ENCODE measurements at regions not wholly inside any gene's neighbourhood (a gene's known extent, or its start where the extent isn't known, plus 50 kb on each side); places are given as distances from the start of the nearest gene placed in this dataset.

GRCh38 chr2:228527197-228527881, 345.9 kb upstream of the SPHKAP start:
- Histone ChIP-seq H2BK12ac (ENCODE audit: low read length) (no peak overlapping the region), H3K4ac (ENCODE audit: low read depth, low read length) (no peak overlapping the region), H3K4me2 (ENCODE audit: low read length) (no peak overlapping the region), H2AK5ac (ENCODE audit: low read length) (no peak overlapping the region), H3K4me3 (ENCODE audit: low read depth, low read length) (no peak overlapping the region), H2BK5ac (ENCODE audit: low read depth, low read length, poor library complexity) (no peak overlapping the region), H2BK120ac (ENCODE audit: insufficient read depth, low read length, poor library complexity) (no peak overlapping the region), H2AFZ (ENCODE audit: insufficient read depth, low read length, poor library complexity) (no peak overlapping the region), H3K79me1 (ENCODE audit: low read length) (no peaks in the 10 kb centered on the region), H3K27me3 (ENCODE audit: insufficient read depth, low read length) (no peaks in the 10 kb centered on the region), H3K14ac (ENCODE audit: low read length) (no peak overlapping the region), H3K18ac (ENCODE audit: low read length) (no peak overlapping the region), H3K4me1 (ENCODE audit: control insufficient read depth in 1 of 2, insufficient read depth in 2 of 2, low read length in 2 of 2) (no peaks in the 10 kb centered on the region), H4K8ac (ENCODE audit: low read depth, low read length) (no peak overlapping the region), H3K27ac (ENCODE audit: low read depth, low read length) (no peak overlapping the region), H3K79me2 (ENCODE audit: control insufficient read depth, insufficient read depth, low read length, poor library complexity) (no peaks in the 10 kb centered on the region), H4K91ac (ENCODE audit: low read depth, low read length) (no peak overlapping the region), H3K9ac (ENCODE audit: low read length) (no peak overlapping the region), H3K23ac (ENCODE audit: low read length) (no peak overlapping the region), H3K9me3 (ENCODE audit: insufficient read depth, low read depth, low read length) (peaks cover 4% of the 10 kb centered on the region), H3K36me3 (ENCODE audit: control insufficient read depth in 1 of 2, insufficient read depth in 2 of 2, low read length in 2 of 2) (no peaks in the 10 kb centered on the region), H4K12ac (ENCODE audit: low read depth, low read length) (no peak overlapping the region)
- DNase-seq = no peak
- WGBS (ENCODE audit: extremely low coverage, insufficient coverage, insufficient read length) = no CpG with 5 or more reads among the region's 3 CpGs

DNA sequence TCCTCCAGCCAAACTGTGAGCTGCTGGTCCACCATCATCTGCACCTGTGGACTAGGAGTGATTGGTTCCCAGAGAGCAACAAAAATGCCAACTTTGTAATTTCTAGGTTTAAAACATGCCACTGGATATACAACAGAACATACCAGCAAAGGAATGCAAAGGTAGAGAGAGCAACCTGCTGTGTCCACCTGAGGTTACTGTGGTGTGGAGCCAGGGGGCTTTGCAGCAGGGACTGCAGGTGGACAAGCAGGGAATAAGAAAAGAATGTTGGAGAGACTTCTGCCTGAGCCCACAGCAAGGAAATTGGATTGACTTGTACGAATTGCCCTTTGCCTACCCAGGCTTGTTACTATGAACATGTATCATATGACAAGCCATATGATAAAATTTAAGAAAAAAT, 345.2 kb upstream of the SPHKAP start:
- no peak overlapping the region for H3K27ac ChIP-seq (ENCODE audit: low read depth, low read length)
- no peak overlapping the region for H2BK120ac ChIP-seq (ENCODE audit: insufficient read depth, low read length, poor library complexity)
- no peak overlapping the region for H2BK5ac ChIP-seq (ENCODE audit: low read depth, low read length, poor library complexity)
- no peak overlapping the region for H4K8ac ChIP-seq (ENCODE audit: low read depth, low read length)
- no peak overlapping the region for H3K4me3 ChIP-seq (ENCODE audit: low read depth, low read length)
- no peak overlapping the region for H2AK5ac ChIP-seq (ENCODE audit: low read length)
- no peaks in the 10 kb centered on the region for H3K36me3 ChIP-seq (ENCODE audit: control insufficient read depth in 1 of 2, insufficient read depth in 2 of 2, low read length in 2 of 2)
- H3K23ac ChIP-seq (ENCODE audit: low read length) = no peak overlapping the region
- H3K9ac ChIP-seq (ENCODE audit: low read length) = no peak overlapping the region
- no peaks in the 10 kb centered on the region for H3K27me3 ChIP-seq (ENCODE audit: insufficient read depth, low read length)
- no peaks in the 10 kb centered on the region for H3K79me1 ChIP-seq (ENCODE audit: low read length)
- no peak overlapping the region for H3K4ac ChIP-seq (ENCODE audit: low read depth, low read length)
- no CpG with 5 or more reads among the region's 1 CpG for WGBS (ENCODE audit: extremely low coverage, insufficient coverage, insufficient read length)
- no peak overlapping the region for H3K18ac ChIP-seq (ENCODE audit: low read length)
- no peaks in the 10 kb centered on the region for H3K4me1 ChIP-seq (ENCODE audit: control insufficient read depth in 1 of 2, insufficient read depth in 2 of 2, low read length in 2 of 2)
- H2BK12ac ChIP-seq (ENCODE audit: low read length) = no peak overlapping the region
- no peak for DNase-seq
- no peak overlapping the region for H4K91ac ChIP-seq (ENCODE audit: low read depth, low read length)
- H4K12ac ChIP-seq (ENCODE audit: low read depth, low read length) = no peak overlapping the region
- no peak overlapping the region for H2AFZ ChIP-seq (ENCODE audit: insufficient read depth, low read length, poor library complexity)
- no peaks in the 10 kb centered on the region for H3K79me2 ChIP-seq (ENCODE audit: control insufficient read depth, insufficient read depth, low read length, poor library complexity)
- H3K14ac ChIP-seq (ENCODE audit: low read length) = no peak overlapping the region
- H3K9me3 ChIP-seq (ENCODE audit: insufficient read depth, low read depth, low read length) = peaks cover 4% of the 10 kb centered on the region
- H3K4me2 ChIP-seq (ENCODE audit: low read length) = no peak overlapping the region

DNA sequence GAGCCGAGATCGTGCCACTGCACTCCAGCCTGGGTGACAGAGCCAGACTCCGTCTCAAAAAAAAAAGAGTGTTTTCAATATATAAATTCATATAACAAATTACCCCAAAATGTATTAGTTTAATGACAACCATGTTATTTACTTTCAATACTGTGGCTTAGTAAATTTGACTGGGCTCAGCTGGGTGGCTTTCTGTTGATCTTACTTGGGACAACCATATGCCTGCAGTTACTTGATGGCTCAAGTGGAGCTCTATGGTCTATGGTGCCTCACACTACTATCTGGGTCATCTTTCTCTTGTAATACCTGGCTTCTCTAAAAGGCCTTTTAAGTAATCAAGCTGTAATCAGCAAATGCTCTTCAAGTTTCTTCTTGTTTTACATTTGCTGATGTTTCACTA, 341.5 kb upstream of the SPHKAP start:
- H3K27me3 ChIP-seq (ENCODE audit: insufficient read depth, low read length) = no peaks in the 10 kb centered on the region
- no peaks in the 10 kb centered on the region for H3K79me1 ChIP-seq (ENCODE audit: low read length)
- H4K91ac ChIP-seq (ENCODE audit: low read depth, low read length) = no peak overlapping the region
- no peak overlapping the region for H2AK5ac ChIP-seq (ENCODE audit: low read length)
- H3K14ac ChIP-seq (ENCODE audit: low read length) = no peak overlapping the region
- H3K36me3 ChIP-seq (ENCODE audit: control insufficient read depth in 1 of 2, insufficient read depth in 2 of 2, low read length in 2 of 2) = no peaks in the 10 kb centered on the region
- H2AFZ ChIP-seq (ENCODE audit: insufficient read depth, low read length, poor library complexity) = no peak overlapping the region
- H3K4me3 ChIP-seq (ENCODE audit: low read depth, low read length) = no peak overlapping the region
- no peak overlapping the region for H3K4me2 ChIP-seq (ENCODE audit: low read length)
- H4K8ac ChIP-seq (ENCODE audit: low read depth, low read length) = no peak overlapping the region
- WGBS (ENCODE audit: extremely low coverage, insufficient coverage, insufficient read length) = no CpG with 5 or more reads among the region's 3 CpGs
- H2BK5ac ChIP-seq (ENCODE audit: low read depth, low read length, poor library complexity) = no peak overlapping the region
- no peaks in the 10 kb centered on the region for H3K4me1 ChIP-seq (ENCODE audit: control insufficient read depth in 1 of 2, insufficient read depth in 2 of 2, low read length in 2 of 2)
- no peak for DNase-seq
- H3K4ac ChIP-seq (ENCODE audit: low read depth, low read length) = no peak overlapping the region
- H3K9ac ChIP-seq (ENCODE audit: low read length) = no peak overlapping the region
- H3K9me3 ChIP-seq (ENCODE audit: insufficient read depth, low read depth, low read length) = no peaks in the 10 kb centered on the region
- no peak overlapping the region for H3K18ac ChIP-seq (ENCODE audit: low read length)
- no peak overlapping the region for H3K27ac ChIP-seq (ENCODE audit: low read depth, low read length)
- no peaks in the 10 kb centered on the region for H3K79me2 ChIP-seq (ENCODE audit: control insufficient read depth, insufficient read depth, low read length, poor library complexity)
- no peak overlapping the region for H2BK120ac ChIP-seq (ENCODE audit: insufficient read depth, low read length, poor library complexity)
- H3K23ac ChIP-seq (ENCODE audit: low read length) = no peak overlapping the region
- H4K12ac ChIP-seq (ENCODE audit: low read depth, low read length) = no peak overlapping the region
- no peak overlapping the region for H2BK12ac ChIP-seq (ENCODE audit: low read length)

- H3K27ac ChIP-seq (ENCODE audit: low read depth, low read length) = no peak overlapping the region
- H2BK5ac ChIP-seq (ENCODE audit: low read depth, low read length, poor library complexity) = no peak overlapping the region
- no peak for DNase-seq
- H3K9me3 ChIP-seq (ENCODE audit: insufficient read depth, low read depth, low read length) = no peaks in the 10 kb centered on the region
- WGBS (ENCODE audit: extremely low coverage, insufficient coverage, insufficient read length) = no CpG with 5 or more reads among the region's 2 CpGs
- H3K79me1 ChIP-seq (ENCODE audit: low read length) = no peaks in the 10 kb centered on the region
- no peak overlapping the region for H4K12ac ChIP-seq (ENCODE audit: low read depth, low read length)
- H2BK12ac ChIP-seq (ENCODE audit: low read length) = no peak overlapping the region
- no peaks in the 10 kb centered on the region for H3K4me1 ChIP-seq (ENCODE audit: control insufficient read depth in 1 of 2, insufficient read depth in 2 of 2, low read length in 2 of 2)
- H3K9ac ChIP-seq (ENCODE audit: low read length) = no peak overlapping the region
- no peak overlapping the region for H2AK5ac ChIP-seq (ENCODE audit: low read length)
- no peak overlapping the region for H3K4me3 ChIP-seq (ENCODE audit: low read depth, low read length)
- H4K91ac ChIP-seq (ENCODE audit: low read depth, low read length) = no peak overlapping the region
- H3K36me3 ChIP-seq (ENCODE audit: control insufficient read depth in 1 of 2, insufficient read depth in 2 of 2, low read length in 2 of 2) = no peaks in the 10 kb centered on the region
- H3K18ac ChIP-seq (ENCODE audit: low read length) = no peak overlapping the region
- no peak overlapping the region for H2BK120ac ChIP-seq (ENCODE audit: insufficient read depth, low read length, poor library complexity)
- no peak overlapping the region for H3K4ac ChIP-seq (ENCODE audit: low read depth, low read length)
- no peak overlapping the region for H3K14ac ChIP-seq (ENCODE audit: low read length)
- H4K8ac ChIP-seq (ENCODE audit: low read depth, low read length) = no peak overlapping the region
- H3K23ac ChIP-seq (ENCODE audit: low read length) = no peak overlapping the region
- no peaks in the 10 kb centered on the region for H3K79me2 ChIP-seq (ENCODE audit: control insufficient read depth, insufficient read depth, low read length, poor library complexity)
- H3K4me2 ChIP-seq (ENCODE audit: low read length) = no peak overlapping the region
- H2AFZ ChIP-seq (ENCODE audit: insufficient read depth, low read length, poor library complexity) = no peak overlapping the region
- H3K27me3 ChIP-seq (ENCODE audit: insufficient read depth, low read length) = no peaks in the 10 kb centered on the region
Observed at GRCh38 chr2:228522276-228522675, 340.8 kb upstream of the SPHKAP start.

Measured in trophoblast cell (in vitro differentiated cells and primary cell).